OCI-LY1 (cell line): ENCODE measurements at regions not wholly inside any gene's neighbourhood (a gene's known extent, or its start where the extent isn't known, plus 50 kb on each side); places are given as distances from the start of the nearest gene placed in this dataset.

Experiments
- EZH2 ChIP-seq: fragments of 200-600 bp; sonication (generic), shearing (Covaris generic); IDR thresholded peaks from 2 replicates; pipeline ENCODE4 v1.8.0; 2017; ENCODE audit warnings: borderline replicate concordance, mixed run types, mild to moderate bottlenecking, antibody characterized with exemption, low read length, moderate library complexity, mixed read lengths
- TF ChIP-seq, protein P1 (sequence below): fragments of 200-600 bp; sonication (generic), shearing (Covaris generic); IDR thresholded peaks from 2 replicates; pipeline ENCODE4 v1.5.1; 2017; ENCODE audit warnings: mild to moderate bottlenecking, antibody characterized with exemption, low read length, moderate library complexity, mixed read lengths

DNA sequence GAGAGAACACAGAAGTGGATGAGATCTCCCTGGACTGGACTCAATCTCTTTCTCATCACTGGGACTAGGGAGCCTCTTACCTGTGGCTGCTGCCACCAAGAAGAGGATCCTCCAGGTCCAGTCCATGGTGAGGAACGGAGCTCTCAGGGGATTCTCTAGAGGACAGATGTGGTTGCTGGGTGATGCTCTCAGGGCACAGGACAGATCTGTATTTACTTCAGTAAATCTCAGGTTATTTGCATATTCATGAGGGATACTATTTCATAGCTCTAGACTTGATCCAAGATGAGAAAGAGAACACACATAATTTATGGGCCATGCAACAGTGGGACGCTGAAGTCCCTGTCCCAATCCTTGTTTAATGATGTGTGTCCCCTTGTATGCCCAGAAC lies 460.5 kb downstream of the TMEM121 start:
- no peak for TF ChIP-seq EZH2
- TF ChIP-seq, protein P1, sequence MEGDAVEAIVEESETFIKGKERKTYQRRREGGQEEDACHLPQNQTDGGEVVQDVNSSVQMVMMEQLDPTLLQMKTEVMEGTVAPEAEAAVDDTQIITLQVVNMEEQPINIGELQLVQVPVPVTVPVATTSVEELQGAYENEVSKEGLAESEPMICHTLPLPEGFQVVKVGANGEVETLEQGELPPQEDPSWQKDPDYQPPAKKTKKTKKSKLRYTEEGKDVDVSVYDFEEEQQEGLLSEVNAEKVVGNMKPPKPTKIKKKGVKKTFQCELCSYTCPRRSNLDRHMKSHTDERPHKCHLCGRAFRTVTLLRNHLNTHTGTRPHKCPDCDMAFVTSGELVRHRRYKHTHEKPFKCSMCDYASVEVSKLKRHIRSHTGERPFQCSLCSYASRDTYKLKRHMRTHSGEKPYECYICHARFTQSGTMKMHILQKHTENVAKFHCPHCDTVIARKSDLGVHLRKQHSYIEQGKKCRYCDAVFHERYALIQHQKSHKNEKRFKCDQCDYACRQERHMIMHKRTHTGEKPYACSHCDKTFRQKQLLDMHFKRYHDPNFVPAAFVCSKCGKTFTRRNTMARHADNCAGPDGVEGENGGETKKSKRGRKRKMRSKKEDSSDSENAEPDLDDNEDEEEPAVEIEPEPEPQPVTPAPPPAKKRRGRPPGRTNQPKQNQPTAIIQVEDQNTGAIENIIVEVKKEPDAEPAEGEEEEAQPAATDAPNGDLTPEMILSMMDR, result no peak
